ENCODE measurements at regions not wholly inside any gene's neighbourhood (a gene's known extent, or its start where the extent isn't known, plus 50 kb on each side); places are given as distances from the start of the nearest gene placed in this dataset.

- no peak for TF ChIP-seq EZH2 (optimal IDR thresholded peaks at IDR 0.05; ENCODE audit: low read depth, low read length)
- no peak for DNase-seq
- Histone ChIP-seq H3F3A (ENCODE audit: insufficient read depth, low read length) (no peaks in the 10 kb centered on the region), H3K4me1 (ENCODE audit: low read length) (no peaks in the 10 kb centered on the region), H3K4me3 (ENCODE audit: low read length) (no peak overlapping the region), H3K36me3 (replicated peaks; ENCODE audit: insufficient read depth, low read length) (no peaks in the 10 kb centered on the region), H3K9ac (ENCODE audit: low read length) (no peak overlapping the region), H3K9me3 (replicated peaks; ENCODE audit: insufficient read depth, low read length) (no peaks in the 10 kb centered on the region), H3K9me2 (replicated peaks; ENCODE audit: insufficient read depth, low read length) (no peaks in the 10 kb centered on the region), H3K79me2 (ENCODE audit: low read length) (no peaks in the 10 kb centered on the region), H2AFZ (ENCODE audit: low read length) (no peak overlapping the region), H3K4me2 (ENCODE audit: low read depth, low read length) (no peak overlapping the region), H4K20me1 (ENCODE audit: insufficient read depth, low read length) (no peaks in the 10 kb centered on the region), H3K27me3 (replicated peaks; ENCODE audit: insufficient read depth, low read length) (peaks cover 32% of the 10 kb centered on the region), H3K27ac (ENCODE audit: low read length) (no peak overlapping the region)
Observed at GRCh38 chr20:50260479-50261221, 70.0 kb downstream of the CEBPB start.

GRCh38 chr20:50261471-50262212 lies 71.0 kb downstream of the CEBPB start:
- no peak overlapping the region for H3K27ac ChIP-seq (ENCODE audit: low read length)
- no peak overlapping the region for H2AFZ ChIP-seq (ENCODE audit: low read length)

GRCh38 chr20:50263831-50264230 lies 73.2 kb downstream of the CEBPB start:
- H2AFZ ChIP-seq (ENCODE audit: low read length) = no peak overlapping the region
- no peak overlapping the region for H3K9ac ChIP-seq (ENCODE audit: low read length)
- no peaks in the 10 kb centered on the region for H3K9me2 ChIP-seq (replicated peaks; ENCODE audit: insufficient read depth, low read length)
- H3F3A ChIP-seq (ENCODE audit: insufficient read depth, low read length) = no peaks in the 10 kb centered on the region
- no peaks in the 10 kb centered on the region for H3K9me3 ChIP-seq (replicated peaks; ENCODE audit: insufficient read depth, low read length)
- H3K4me1 ChIP-seq (ENCODE audit: low read length) = no peaks in the 10 kb centered on the region
- DNase-seq = no peak
- no peaks in the 10 kb centered on the region for H3K79me2 ChIP-seq (ENCODE audit: low read length)
- H3K36me3 ChIP-seq (replicated peaks; ENCODE audit: insufficient read depth, low read length) = no peaks in the 10 kb centered on the region
- no peak overlapping the region for H3K4me3 ChIP-seq (ENCODE audit: low read length)
- TF ChIP-seq EZH2 (optimal IDR thresholded peaks at IDR 0.05; ENCODE audit: low read depth, low read length) = no peak
- no peak for TF ChIP-seq CTCF (IDR thresholded peaks at IDR 0.05; ENCODE audit: low read length)
- no peak for TF ChIP-seq EZH2phosphoT487 (IDR thresholded peaks at IDR 0.05; ENCODE audit: low read length)
- no peaks in the 10 kb centered on the region for H4K20me1 ChIP-seq (ENCODE audit: insufficient read depth, low read length)
- H3K4me2 ChIP-seq (ENCODE audit: low read depth, low read length) = no peak overlapping the region
- peaks cover 48% of the 10 kb centered on the region for H3K27me3 ChIP-seq (replicated peaks; ENCODE audit: insufficient read depth, low read length)
- no peak overlapping the region for H3K27ac ChIP-seq (ENCODE audit: low read length)

More at GRCh38 chr20:50261471-50262212, 71.0 kb downstream of the CEBPB start:
- Histone ChIP-seq H3F3A (ENCODE audit: insufficient read depth, low read length) (no peaks in the 10 kb centered on the region), H3K79me2 (ENCODE audit: low read length) (no peaks in the 10 kb centered on the region), H3K9me2 (replicated peaks; ENCODE audit: insufficient read depth, low read length) (no peaks in the 10 kb centered on the region), H3K9ac (ENCODE audit: low read length) (no peak overlapping the region), H3K27me3 (replicated peaks; ENCODE audit: insufficient read depth, low read length) (peaks cover 41% of the 10 kb centered on the region), H3K36me3 (replicated peaks; ENCODE audit: insufficient read depth, low read length) (no peaks in the 10 kb centered on the region), H3K9me3 (replicated peaks; ENCODE audit: insufficient read depth, low read length) (no peaks in the 10 kb centered on the region), H3K4me2 (ENCODE audit: low read depth, low read length) (no peak overlapping the region), H3K4me3 (ENCODE audit: low read length) (no peak overlapping the region), H3K4me1 (ENCODE audit: low read length) (no peaks in the 10 kb centered on the region), H4K20me1 (ENCODE audit: insufficient read depth, low read length) (no peaks in the 10 kb centered on the region)
- TF ChIP-seq EZH2phosphoT487 (IDR thresholded peaks at IDR 0.05; ENCODE audit: low read length) = no peak
- no peak for TF ChIP-seq EZH2 (optimal IDR thresholded peaks at IDR 0.05; ENCODE audit: low read depth, low read length)
- TF ChIP-seq CTCF (IDR thresholded peaks at IDR 0.05; ENCODE audit: low read length) = no peak
- no peak for DNase-seq
